ENCODE measurements at regions not wholly inside any gene's neighbourhood (a gene's known extent, or its start where the extent isn't known, plus 50 kb on each side); places are given as distances from the start of the nearest gene placed in this dataset.

- TF ChIP-seq EZH2phosphoT487 (IDR thresholded peaks at IDR 0.05; ENCODE audit: low read length) (no peak), EZH2 (optimal IDR thresholded peaks at IDR 0.05; ENCODE audit: low read depth, low read length) (no peak)
These were observed 477.5 kb upstream of the CCDC196 start for GRCh38 chr14:66008631-66009030.
